HFFc6 (cell line): ENCODE measurements at regions not wholly inside any gene's neighbourhood (a gene's known extent, or its start where the extent isn't known, plus 50 kb on each side); places are given as distances from the start of the nearest gene placed in this dataset.

Experiments used
- DNase-seq: peaks from one replicate; pipeline ENCODE4 v3.0.0-alpha.2; 2018
- H3K27ac Mint-ChIP-seq: 2 replicates; pipeline ENCODE4 v1.8.0; 2020; ENCODE audit warnings: mild to moderate bottlenecking, mixed read lengths
- H3K27me3 Mint-ChIP-seq: 2 replicates; pipeline ENCODE4 v1.8.0; 2021; ENCODE audit warnings: mild to moderate bottlenecking, moderate library complexity, mixed read lengths; ENCODE audit not compliant: insufficient read depth
- H3K36me3 Mint-ChIP-seq: 2 replicates; pipeline ENCODE4 v1.8.0; 2021; ENCODE audit warnings: low read depth, mixed read lengths
- H3K4me1 Mint-ChIP-seq: 2 replicates; pipeline ENCODE4 v1.8.0; 2020; ENCODE audit warnings: low read depth, mixed read lengths
- H3K4me3 Mint-ChIP-seq: 2 replicates; pipeline ENCODE4 v1.8.0; 2020; ENCODE audit warnings: mild to moderate bottlenecking, moderate library complexity, mixed read lengths
- H3K9me3 Mint-ChIP-seq: 2 replicates; pipeline ENCODE4 v1.8.0; 2020; ENCODE audit warnings: mild to moderate bottlenecking, mixed read lengths
- CTCF ChIP-seq: fragments of 200-600 bp; sonication (generic); IDR thresholded peaks from 2 replicates; pipeline ENCODE4 v1.5.0; 2021; ENCODE audit warnings: antibody characterized with exemption, mild to moderate bottlenecking

- no peaks in the 10 kb centered on the region for H3K9me3 Mint-ChIP-seq
- peak overlapping the region; percentile 92 for H3K27ac Mint-ChIP-seq
- TF ChIP-seq CTCF = no peak
- peaks cover 8% of the 10 kb centered on the region; the same call in 1 of the 2 replicates for H3K36me3 Mint-ChIP-seq
- H3K4me3 Mint-ChIP-seq = peak overlapping the region; percentile 76
- H3K4me1 Mint-ChIP-seq = peaks cover 47% of the 10 kb centered on the region
- H3K27me3 Mint-ChIP-seq = peaks cover 3% of the 10 kb centered on the region
- peak; percentile 55 for DNase-seq
Observed at GRCh38 chr5:82388181-82388580, 110.0 kb upstream of the RPS23 start.

GRCh38 chr5:82387819-82388166 is 109.6 kb upstream of the RPS23 start:
- DNase-seq = no peak
- peaks cover 3% of the 10 kb centered on the region for H3K27me3 Mint-ChIP-seq
- H3K4me3 Mint-ChIP-seq = no peak overlapping the region
- no peaks in the 10 kb centered on the region for H3K9me3 Mint-ChIP-seq
- H3K4me1 Mint-ChIP-seq = peaks cover 47% of the 10 kb centered on the region
- no peak for TF ChIP-seq CTCF
- peak overlapping the region; percentile 14; the same call in 1 of the 2 replicates for H3K27ac Mint-ChIP-seq
- H3K36me3 Mint-ChIP-seq = peaks cover 8% of the 10 kb centered on the region; the same call in 1 of the 2 replicates

- H3K27me3 Mint-ChIP-seq = peaks cover 3% of the 10 kb centered on the region
- TF ChIP-seq CTCF = no peak
- peaks cover 6% of the 10 kb centered on the region; the same call in 1 of the 2 replicates for H3K36me3 Mint-ChIP-seq
- no peak overlapping the region for H3K4me3 Mint-ChIP-seq
- peaks cover 47% of the 10 kb centered on the region for H3K4me1 Mint-ChIP-seq
- no peak for DNase-seq
- H3K27ac Mint-ChIP-seq = peak overlapping the region; percentile 14; the same call in 1 of the 2 replicates
- H3K9me3 Mint-ChIP-seq = no peaks in the 10 kb centered on the region
Observed at GRCh38 chr5:82387001-82387818, 109.1 kb upstream of the RPS23 start.

- TF ChIP-seq CTCF = no peak
- Mint-ChIP-seq H3K36me3 (no peaks in the 10 kb centered on the region; the same call in 1 of the 2 replicates), H3K9me3 (no peaks in the 10 kb centered on the region), H3K27ac (no peak overlapping the region), H3K27me3 (peaks cover 3% of the 10 kb centered on the region), H3K4me1 (peaks cover 47% of the 10 kb centered on the region), H3K4me3 (no peak overlapping the region)
- no peak for DNase-seq
Observed at GRCh38 chr5:82386576-82386975, 108.4 kb upstream of the RPS23 start.

GRCh38 chr5:82384034-82384750 is 106.0 kb upstream of the RPS23 start:
- peaks cover 1% of the 10 kb centered on the region; the same call in 1 of the 2 replicates for H3K9me3 Mint-ChIP-seq
- no peak for TF ChIP-seq CTCF
- H3K4me1 Mint-ChIP-seq = peaks cover 37% of the 10 kb centered on the region
- no peak overlapping the region for H3K4me3 Mint-ChIP-seq
- no peaks in the 10 kb centered on the region; the same call in 1 of the 2 replicates for H3K36me3 Mint-ChIP-seq
- H3K27me3 Mint-ChIP-seq = peaks cover 3% of the 10 kb centered on the region
- no peak for DNase-seq
- H3K27ac Mint-ChIP-seq = no peak overlapping the region
